HS-5 (cell line): ENCODE measurements at regions not wholly inside any gene's neighbourhood (a gene's known extent, or its start where the extent isn't known, plus 50 kb on each side); places are given as distances from the start of the nearest gene placed in this dataset.
"Not testable (repeated sequence)": the region's sequence is repeated elsewhere in the genome, so short reads cannot be mapped to it uniquely, and the experiment has no call there.

Source experiments
- DNase-seq: peaks from one replicate; pipeline ENCODE4 v3.0.0-alpha.2; 2012; ENCODE audit warnings: low read depth

GRCh38 chr10:60513281-60513680 lies 123.6 kb upstream of the ANK3 start:
- no peak for DNase-seq

- no peak for DNase-seq
Observed at GRCh38 chr10:60511477-60512229, 122.0 kb upstream of the ANK3 start.

- no peak for DNase-seq
Observed at GRCh38 chr10:60508831-60509230, 119.2 kb upstream of the ANK3 start.

GRCh38 chr10:60508037-60508436 lies 118.4 kb upstream of the ANK3 start:
- DNase-seq = no peak

GRCh38 chr10:60502621-60503020 lies 112.9 kb upstream of the ANK3 start:
- DNase-seq = no peak

- no peak for DNase-seq
Observed at GRCh38 chr10:60498985-60499384, 109.3 kb upstream of the ANK3 start.

- no peak for DNase-seq
Observed at GRCh38 chr10:60497364-60497763, 107.7 kb upstream of the ANK3 start.

- no peak for DNase-seq
Observed at GRCh38 chr10:60496181-60496580, 106.5 kb upstream of the ANK3 start.

GRCh38 chr10:60495338-60496055 lies 105.8 kb upstream of the ANK3 start:
- DNase-seq = peak; percentile 30

GRCh38 chr10:60494774-60495173 lies 105.1 kb upstream of the ANK3 start:
- no peak for DNase-seq

- DNase-seq = no peak
Observed at GRCh38 chr10:60491162-60491561, 101.5 kb upstream of the ANK3 start.

- no peak for DNase-seq
Observed at GRCh38 chr10:60490013-60490412, 100.3 kb upstream of the ANK3 start.

GRCh38 chr10:60488111-60488669 lies 98.5 kb upstream of the ANK3 start:
- DNase-seq = no peak

GRCh38 chr10:60487543-60487942 lies 97.9 kb upstream of the ANK3 start:
- no peak for DNase-seq

- no peak for DNase-seq
Observed at GRCh38 chr10:60485025-60485424, 95.3 kb upstream of the ANK3 start.

- DNase-seq = peak; percentile 87
Observed at GRCh38 chr10:60480865-60481563, 91.3 kb upstream of the ANK3 start.

GRCh38 chr10:60479305-60480020 lies 89.8 kb upstream of the ANK3 start:
- no peak for DNase-seq

GRCh38 chr10:60476451-60476850 lies 86.8 kb upstream of the ANK3 start:
- DNase-seq = no peak

- DNase-seq = no peak
Observed at GRCh38 chr10:60473557-60473956, 83.9 kb upstream of the ANK3 start.

GRCh38 chr10:60470091-60470490 lies 80.4 kb upstream of the ANK3 start:
- no peak for DNase-seq

- DNase-seq = not testable (repeated sequence)
Observed at GRCh38 chr10:60469147-60469546, 79.5 kb upstream of the ANK3 start.

- DNase-seq = no peak
Observed at GRCh38 chr10:60467202-60467546, 77.5 kb upstream of the ANK3 start.
